ENCODE measurements at regions not wholly inside any gene's neighbourhood (a gene's known extent, or its start where the extent isn't known, plus 50 kb on each side); places are given as distances from the start of the nearest gene placed in this dataset.

DNA sequence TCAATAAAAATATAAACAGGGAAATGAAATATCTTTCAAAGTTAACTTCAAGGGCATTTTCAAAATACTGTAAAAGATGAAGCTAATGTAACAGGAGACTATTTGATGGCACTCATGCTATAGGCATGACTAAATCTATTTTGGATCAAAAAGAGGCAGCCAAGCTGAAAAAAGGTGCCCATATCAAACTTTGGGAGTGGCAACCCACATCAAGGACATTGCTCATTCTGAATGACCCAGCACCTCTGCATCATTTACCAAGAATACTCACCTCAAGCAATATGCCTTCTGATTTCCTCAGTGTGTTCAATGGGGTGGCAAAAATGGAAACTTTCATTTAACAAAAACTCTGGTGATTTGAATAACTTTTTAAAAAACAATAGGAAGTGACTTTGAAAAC is 853.3 kb downstream of the TLE1 start:
- intact Hi-C loops (cut with DNase I; ENCODE audit: low total_unique reads) (no loop called here), in situ Hi-C loops (cut with MboI; ENCODE audit: low sequenced_read_pairs in 4 of 4) (no loop called here)
- ATAC-seq (no peak), DNase-seq (no peak)
- no peaks in the 10 kb centered on the region for H3K9me3 ChIP-seq
- no peak for TF ChIP-seq POLR2A (IDR thresholded peaks at IDR 0.05)
- TF ChIP-seq, protein P1, sequence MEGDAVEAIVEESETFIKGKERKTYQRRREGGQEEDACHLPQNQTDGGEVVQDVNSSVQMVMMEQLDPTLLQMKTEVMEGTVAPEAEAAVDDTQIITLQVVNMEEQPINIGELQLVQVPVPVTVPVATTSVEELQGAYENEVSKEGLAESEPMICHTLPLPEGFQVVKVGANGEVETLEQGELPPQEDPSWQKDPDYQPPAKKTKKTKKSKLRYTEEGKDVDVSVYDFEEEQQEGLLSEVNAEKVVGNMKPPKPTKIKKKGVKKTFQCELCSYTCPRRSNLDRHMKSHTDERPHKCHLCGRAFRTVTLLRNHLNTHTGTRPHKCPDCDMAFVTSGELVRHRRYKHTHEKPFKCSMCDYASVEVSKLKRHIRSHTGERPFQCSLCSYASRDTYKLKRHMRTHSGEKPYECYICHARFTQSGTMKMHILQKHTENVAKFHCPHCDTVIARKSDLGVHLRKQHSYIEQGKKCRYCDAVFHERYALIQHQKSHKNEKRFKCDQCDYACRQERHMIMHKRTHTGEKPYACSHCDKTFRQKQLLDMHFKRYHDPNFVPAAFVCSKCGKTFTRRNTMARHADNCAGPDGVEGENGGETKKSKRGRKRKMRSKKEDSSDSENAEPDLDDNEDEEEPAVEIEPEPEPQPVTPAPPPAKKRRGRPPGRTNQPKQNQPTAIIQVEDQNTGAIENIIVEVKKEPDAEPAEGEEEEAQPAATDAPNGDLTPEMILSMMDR (IDR thresholded peaks at IDR 0.05 in 4 of 5, conservative IDR thresholded peaks at IDR 0.05 in 1 of 5) = no peak
- H3K27ac ChIP-seq = no peak overlapping the region
- H3K27me3 ChIP-seq = no peaks in the 10 kb centered on the region
- no peaks in the 10 kb centered on the region for H3K36me3 ChIP-seq
- no peak overlapping the region for H3K4me3 ChIP-seq
- H3K4me1 ChIP-seq = no peaks in the 10 kb centered on the region

DNA sequence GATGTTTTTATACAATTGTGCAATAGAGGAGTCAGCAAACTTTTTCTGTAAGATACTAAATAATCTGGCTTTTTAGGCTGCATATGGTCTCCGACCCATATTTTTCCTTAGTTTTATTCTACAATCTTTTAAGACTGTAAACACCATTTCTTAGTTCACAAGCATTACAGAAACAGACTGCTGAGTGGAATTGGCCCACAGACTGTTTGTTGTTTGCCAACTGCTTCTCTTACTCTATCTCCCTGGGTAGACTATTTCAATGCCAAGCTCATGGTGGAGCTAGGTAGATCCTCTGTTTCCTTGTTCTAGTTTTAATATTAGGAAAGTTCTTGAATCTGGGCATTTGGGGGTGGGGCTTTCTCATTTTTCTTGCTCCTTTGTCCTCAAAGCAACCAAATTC is 857.6 kb downstream of the TLE1 start:
- no peaks in the 10 kb centered on the region for H3K9me3 ChIP-seq
- H3K36me3 ChIP-seq = no peaks in the 10 kb centered on the region
- ATAC-seq (no peak), DNase-seq (no peak)
- intact Hi-C loops (cut with DNase I; ENCODE audit: low total_unique reads) = no loop called here
- no peaks in the 10 kb centered on the region for H3K27me3 ChIP-seq
- TF ChIP-seq, protein P1 (IDR thresholded peaks at IDR 0.05 in 4 of 5, conservative IDR thresholded peaks at IDR 0.05 in 1 of 5) = no peak
- no peak for TF ChIP-seq POLR2A (IDR thresholded peaks at IDR 0.05)
- in situ Hi-C loops (cut with MboI; ENCODE audit: low sequenced_read_pairs in 4 of 4) = no loop called here
- H3K27ac ChIP-seq = no peak overlapping the region
- H3K4me3 ChIP-seq = no peak overlapping the region
- no peaks in the 10 kb centered on the region for H3K4me1 ChIP-seq

DNA sequence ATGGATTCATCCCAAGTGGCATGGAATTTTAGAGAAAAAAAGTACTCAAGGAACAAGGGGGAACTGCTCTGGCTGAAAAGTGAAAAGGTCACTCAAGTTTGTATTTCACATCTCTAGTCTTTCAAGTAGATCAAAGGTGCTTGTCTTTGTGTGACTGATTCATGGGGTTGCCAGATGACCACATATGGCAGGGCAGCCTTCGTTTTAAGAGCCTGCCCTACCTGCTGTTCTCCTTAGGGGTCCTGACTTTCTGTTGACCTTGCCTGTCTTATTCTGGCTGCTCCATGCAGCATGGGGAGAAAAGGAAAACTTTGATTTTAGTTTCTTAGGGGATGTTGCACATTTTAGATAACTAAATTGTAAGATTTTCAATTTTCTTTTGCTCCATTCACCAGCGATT is 877.7 kb downstream of the TLE1 start:
- in situ Hi-C loops (cut with MboI; ENCODE audit: low sequenced_read_pairs in 4 of 4) = no loop called here
- H3K4me1 ChIP-seq = no peaks in the 10 kb centered on the region
- no peaks in the 10 kb centered on the region for H3K9me3 ChIP-seq
- no peak overlapping the region for H3K4me3 ChIP-seq
- no peak overlapping the region for H3K27ac ChIP-seq
- no peak for ATAC-seq
- no peaks in the 10 kb centered on the region for H3K27me3 ChIP-seq
- DNase-seq = no peak
- intact Hi-C loops (cut with DNase I; ENCODE audit: low total_unique reads) = no loop called here
- no peaks in the 10 kb centered on the region for H3K36me3 ChIP-seq
- no peak for TF ChIP-seq POLR2A (IDR thresholded peaks at IDR 0.05)
- TF ChIP-seq, protein P1 (IDR thresholded peaks at IDR 0.05 in 4 of 5, conservative IDR thresholded peaks at IDR 0.05 in 1 of 5) = no peak

DNA sequence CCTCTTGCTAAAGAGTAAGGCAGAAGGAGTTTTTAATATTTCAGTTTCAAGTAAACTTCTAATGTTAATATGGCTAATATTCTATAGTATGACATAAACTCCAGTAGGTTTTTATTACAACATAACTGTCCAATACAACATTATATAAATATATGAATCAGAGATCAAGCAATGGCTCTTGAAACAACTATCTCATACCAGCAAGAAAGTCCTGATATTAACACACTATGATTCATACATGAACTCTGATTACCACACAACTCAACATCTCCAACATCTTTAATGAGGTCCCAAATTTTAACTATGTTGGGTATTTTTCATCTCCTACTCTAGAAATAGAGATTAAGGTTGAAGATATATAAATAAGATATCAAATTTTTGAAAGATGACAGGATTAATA is 878.3 kb downstream of the TLE1 start:
- H3K4me3 ChIP-seq = no peak overlapping the region
- H3K9me3 ChIP-seq = no peaks in the 10 kb centered on the region
- H3K36me3 ChIP-seq = no peaks in the 10 kb centered on the region
- H3K4me1 ChIP-seq = no peaks in the 10 kb centered on the region
- no peaks in the 10 kb centered on the region for H3K27me3 ChIP-seq
- no peak overlapping the region for H3K27ac ChIP-seq
- TF ChIP-seq, protein P1 (IDR thresholded peaks at IDR 0.05 in 4 of 5, conservative IDR thresholded peaks at IDR 0.05 in 1 of 5) = no peak
- no peak for TF ChIP-seq POLR2A (IDR thresholded peaks at IDR 0.05)
- ATAC-seq (no peak), DNase-seq (no peak)
- in situ Hi-C loops (cut with MboI; ENCODE audit: low sequenced_read_pairs in 4 of 4) (no loop called here), intact Hi-C loops (cut with DNase I; ENCODE audit: low total_unique reads) (no loop called here)

DNA sequence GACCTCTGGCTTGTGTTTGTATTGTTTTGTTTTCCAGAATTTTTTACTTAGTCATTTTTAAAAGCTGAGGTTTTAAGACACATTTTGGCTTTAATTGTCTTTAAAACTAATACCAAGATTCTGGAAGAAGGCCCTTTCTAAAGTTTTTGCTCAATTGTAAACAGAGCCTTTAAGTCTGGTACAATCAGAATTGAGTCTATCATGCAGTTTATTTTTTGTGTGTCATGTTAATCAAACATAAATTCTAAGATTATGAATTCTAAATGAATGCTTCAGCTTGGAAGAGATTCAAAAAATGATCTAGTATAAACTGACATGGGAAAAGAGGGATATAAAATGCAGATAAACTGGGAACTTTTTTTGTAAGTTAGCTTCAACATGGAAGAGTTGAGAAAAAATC is 882.7 kb downstream of the TLE1 start:
- H3K4me3 ChIP-seq = no peak overlapping the region
- H3K27ac ChIP-seq = no peak overlapping the region
- in situ Hi-C loops (cut with MboI; ENCODE audit: low sequenced_read_pairs in 4 of 4) = no loop called here
- ATAC-seq = no peak
- no peaks in the 10 kb centered on the region for H3K4me1 ChIP-seq
- no peak for DNase-seq
- intact Hi-C loops (cut with DNase I; ENCODE audit: low total_unique reads) = no loop called here
- no peaks in the 10 kb centered on the region for H3K9me3 ChIP-seq
- TF ChIP-seq POLR2A (IDR thresholded peaks at IDR 0.05) = no peak
- TF ChIP-seq, protein P1 (IDR thresholded peaks at IDR 0.05 in 4 of 5, conservative IDR thresholded peaks at IDR 0.05 in 1 of 5) = no peak
- no peaks in the 10 kb centered on the region for H3K36me3 ChIP-seq
- no peaks in the 10 kb centered on the region for H3K27me3 ChIP-seq
